ENCODE measurements at regions not wholly inside any gene's neighbourhood (a gene's known extent, or its start where the extent isn't known, plus 50 kb on each side); places are given as distances from the start of the nearest gene placed in this dataset.
A peak's percentile ranks its signal among the peaks of the same experiment; 100 is the strongest.

GRCh38 chr13:39941911-39942551, 286.6 kb downstream of the COG6 start:
- no peak for DNase-seq

GRCh38 chr13:39942552-39943273, 287.3 kb downstream of the COG6 start:
- DNase-seq, result peak; percentile 32 to 36

GRCh38 chr13:39943711-39944110, 288.2 kb downstream of the COG6 start:
- no peak for DNase-seq

GRCh38 chr13:39945226-39945625, 289.8 kb downstream of the COG6 start:
- no peak for DNase-seq

- DNase-seq, result no peak
Measured at GRCh38 chr13:39946769-39947168, 291.3 kb downstream of the COG6 start.

GRCh38 chr13:39951301-39951700, 295.8 kb downstream of the COG6 start:
- DNase-seq, result no peak

GRCh38 chr13:39952249-39953233, 297.1 kb downstream of the COG6 start:
- DNase-seq, result no peak

GRCh38 chr13:39954476-39954875, 299.0 kb downstream of the COG6 start:
- DNase-seq, result no peak

- no peak for DNase-seq
Measured at GRCh38 chr13:39955560-39955959, 300.1 kb downstream of the COG6 start.

GRCh38 chr13:39956036-39956435, 300.6 kb downstream of the COG6 start:
- no peak for DNase-seq

GRCh38 chr13:39957868-39958677, 302.6 kb downstream of the COG6 start:
- no peak for DNase-seq

GRCh38 chr13:39959497-39960144, 304.2 kb downstream of the COG6 start:
- no peak for DNase-seq

- no peak for DNase-seq
Measured at GRCh38 chr13:39960191-39960590, 304.7 kb downstream of the COG6 start.

GRCh38 chr13:39961036-39961435, 305.6 kb downstream of the COG6 start:
- DNase-seq, result no peak

- DNase-seq, result no peak
Measured at GRCh38 chr13:39963612-39964011, 308.1 kb downstream of the COG6 start.

- no peak for DNase-seq
Measured at GRCh38 chr13:39965309-39965708, 309.8 kb downstream of the COG6 start.

GRCh38 chr13:39967199-39967959, 311.9 kb downstream of the COG6 start:
- no peak for DNase-seq

- no peak for DNase-seq
Measured at GRCh38 chr13:39968646-39969475, 313.4 kb downstream of the COG6 start.

- no peak for DNase-seq
Measured at GRCh38 chr13:39970177-39970846, 314.9 kb downstream of the COG6 start.

- DNase-seq, result no peak
Measured at GRCh38 chr13:39971526-39971925, 316.1 kb downstream of the COG6 start.
